ENCODE measurements at regions not wholly inside any gene's neighbourhood (a gene's known extent, or its start where the extent isn't known, plus 50 kb on each side); places are given as distances from the start of the nearest gene placed in this dataset.

DNA sequence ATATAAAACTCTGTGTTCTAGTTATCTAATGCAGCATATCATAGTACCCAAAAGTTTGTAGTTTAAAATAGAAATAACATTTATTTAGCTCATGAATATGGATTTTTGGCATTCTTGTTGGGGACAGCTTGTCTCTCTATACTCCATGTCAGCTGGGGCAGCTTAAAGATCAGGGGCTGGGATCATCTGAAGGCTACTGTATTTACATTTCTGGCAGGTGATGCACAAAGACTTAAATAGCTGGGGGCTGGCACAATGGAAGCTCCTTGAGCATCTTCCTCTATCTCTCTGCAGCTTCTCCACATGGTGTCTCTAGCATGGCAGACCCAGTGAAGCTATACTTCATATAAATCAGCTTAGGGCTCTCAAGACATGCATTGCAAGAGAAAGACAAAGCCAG is 55.6 kb upstream of the DAB1 start:
- Histone ChIP-seq H3K27ac (ENCODE audit: low read depth, low read length) (no peak overlapping the region), H3K79me2 (ENCODE audit: insufficient read depth, low read length) (no peaks in the 10 kb centered on the region), H4K20me1 (ENCODE audit: insufficient read depth, low read length) (no peaks in the 10 kb centered on the region), H3K36me3 (ENCODE audit: insufficient read depth, low read length) (no peaks in the 10 kb centered on the region), H3K9ac (ENCODE audit: low read length) (no peak overlapping the region), H3K9me3 (ENCODE audit: insufficient read depth, low read depth, low read length) (no peaks in the 10 kb centered on the region), H3K4me3 (ENCODE audit: insufficient read depth, low read depth, low read length) (no peak overlapping the region), H2AFZ (ENCODE audit: low read depth, low read length) (no peak overlapping the region), H3K4me2 (ENCODE audit: low read length) (no peak overlapping the region), H3K4me1 (ENCODE audit: insufficient read depth, low read length) (peaks cover 5% of the 10 kb centered on the region), H3K27me3 (ENCODE audit: insufficient read depth, low read length) (no peaks in the 10 kb centered on the region)
- Mint-ChIP-seq H3K27ac (ENCODE audit: unreplicated experiment) (no peak overlapping the region), H3K4me3 (ENCODE audit: unreplicated experiment) (no peak overlapping the region), H3K36me3 (ENCODE audit: low read depth, unreplicated experiment) (no peaks in the 10 kb centered on the region), H3K4me1 (ENCODE audit: low read depth, unreplicated experiment) (peaks cover 5% of the 10 kb centered on the region), H3K27me3 (ENCODE audit: low read depth, unreplicated experiment) (no peaks in the 10 kb centered on the region), H3K9me3 (ENCODE audit: unreplicated experiment) (no peaks in the 10 kb centered on the region)
- DNase-seq (ENCODE audit: low read depth) (no peak), FAIRE-seq (no peak)
- TF ChIP-seq CTCF (IDR thresholded peaks at IDR 0.05; ENCODE audit: insufficient read depth, low read depth, low read length) (no peak), EZH2 (IDR thresholded peaks at IDR 0.05; ENCODE audit: insufficient read depth, low read length) (no peak)

- no peaks in the 10 kb centered on the region for H3K27me3 ChIP-seq (ENCODE audit: insufficient read depth, low read length)
- no peak for DNase-seq (ENCODE audit: low read depth)
- Mint-ChIP-seq H3K4me1 (ENCODE audit: low read depth, unreplicated experiment) (no peaks in the 10 kb centered on the region), H3K27me3 (ENCODE audit: low read depth, unreplicated experiment) (no peaks in the 10 kb centered on the region), H3K9me3 (ENCODE audit: unreplicated experiment) (no peaks in the 10 kb centered on the region), H3K27ac (ENCODE audit: unreplicated experiment) (no peak overlapping the region), H3K36me3 (ENCODE audit: low read depth, unreplicated experiment) (no peaks in the 10 kb centered on the region), H3K4me3 (ENCODE audit: unreplicated experiment) (no peak overlapping the region)
- H3K4me2 ChIP-seq (ENCODE audit: low read length), result no peak overlapping the region
- H3K27ac ChIP-seq (ENCODE audit: low read depth, low read length), result no peak overlapping the region
- no peak overlapping the region for H3K9ac ChIP-seq (ENCODE audit: low read length)
- no peaks in the 10 kb centered on the region for H3K9me3 ChIP-seq (ENCODE audit: insufficient read depth, low read depth, low read length)
- no peak overlapping the region for H2AFZ ChIP-seq (ENCODE audit: low read depth, low read length)
- peaks cover 10% of the 10 kb centered on the region for H3K4me1 ChIP-seq (ENCODE audit: insufficient read depth, low read length)
- H3K36me3 ChIP-seq (ENCODE audit: insufficient read depth, low read length), result no peaks in the 10 kb centered on the region
- H3K4me3 ChIP-seq (ENCODE audit: insufficient read depth, low read depth, low read length), result no peak overlapping the region
- FAIRE-seq, result no peak
- no peak for TF ChIP-seq EZH2 (IDR thresholded peaks at IDR 0.05; ENCODE audit: insufficient read depth, low read length)
- TF ChIP-seq CTCF (IDR thresholded peaks at IDR 0.05; ENCODE audit: insufficient read depth, low read depth, low read length), result no peak
- H3K79me2 ChIP-seq (ENCODE audit: insufficient read depth, low read length), result no peaks in the 10 kb centered on the region
- H4K20me1 ChIP-seq (ENCODE audit: insufficient read depth, low read length), result no peaks in the 10 kb centered on the region
These were observed 51.5 kb upstream of the DAB1 start for GRCh38 chr1:57475366-57475765.

DNA sequence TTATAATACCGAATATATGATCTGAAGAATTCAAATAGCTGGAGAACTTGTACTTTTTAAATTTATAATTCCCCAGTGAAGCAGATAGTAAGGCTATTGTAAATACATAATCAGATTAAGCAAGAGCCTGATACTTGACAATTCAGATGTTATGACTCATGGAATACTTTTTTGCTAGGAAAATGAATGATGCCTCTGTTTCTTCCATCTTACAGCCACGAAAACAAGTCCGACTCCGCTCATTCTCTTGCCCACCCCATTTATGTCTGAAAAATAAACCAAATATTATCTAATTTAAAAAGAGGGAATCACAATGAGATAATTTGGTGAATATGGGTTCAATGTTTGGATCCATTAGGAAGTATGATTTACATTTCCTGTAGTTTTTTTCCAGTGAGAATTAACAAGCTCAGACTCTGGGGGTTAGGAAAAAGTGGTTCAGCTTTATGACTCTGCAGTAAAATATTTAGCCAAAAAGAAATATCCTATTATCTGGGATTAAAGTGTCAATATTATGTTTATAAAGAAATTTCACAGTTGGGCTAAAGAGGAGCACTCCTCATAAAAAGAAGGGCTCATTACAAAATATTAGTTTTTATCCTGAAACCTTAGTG is 50.4 kb upstream of the DAB1 start:
- H4K20me1 ChIP-seq (ENCODE audit: insufficient read depth, low read length), result no peaks in the 10 kb centered on the region
- H3K4me3 ChIP-seq (ENCODE audit: insufficient read depth, low read depth, low read length), result no peak overlapping the region
- H3K27ac ChIP-seq (ENCODE audit: low read depth, low read length), result peak overlapping the region; percentile 6
- H3K9me3 ChIP-seq (ENCODE audit: insufficient read depth, low read depth, low read length), result no peaks in the 10 kb centered on the region
- Mint-ChIP-seq H3K27me3 (ENCODE audit: low read depth, unreplicated experiment) (no peaks in the 10 kb centered on the region), H3K27ac (ENCODE audit: unreplicated experiment) (no peak overlapping the region), H3K36me3 (ENCODE audit: low read depth, unreplicated experiment) (no peaks in the 10 kb centered on the region), H3K9me3 (ENCODE audit: unreplicated experiment) (no peaks in the 10 kb centered on the region), H3K4me1 (ENCODE audit: low read depth, unreplicated experiment) (peaks cover 9% of the 10 kb centered on the region), H3K4me3 (ENCODE audit: unreplicated experiment) (no peak overlapping the region)
- no peaks in the 10 kb centered on the region for H3K27me3 ChIP-seq (ENCODE audit: insufficient read depth, low read length)
- H3K4me2 ChIP-seq (ENCODE audit: low read length), result peak overlapping the region; percentile 16
- H3K36me3 ChIP-seq (ENCODE audit: insufficient read depth, low read length), result no peaks in the 10 kb centered on the region
- no peak overlapping the region for H3K9ac ChIP-seq (ENCODE audit: low read length)
- DNase-seq (ENCODE audit: low read depth), result peak; percentile 72
- H3K79me2 ChIP-seq (ENCODE audit: insufficient read depth, low read length), result no peaks in the 10 kb centered on the region
- TF ChIP-seq CTCF (IDR thresholded peaks at IDR 0.05; ENCODE audit: insufficient read depth, low read depth, low read length), result no peak
- no peak for TF ChIP-seq EZH2 (IDR thresholded peaks at IDR 0.05; ENCODE audit: insufficient read depth, low read length)
- no peak overlapping the region for H2AFZ ChIP-seq (ENCODE audit: low read depth, low read length)
- FAIRE-seq, result no peak
- peaks cover 17% of the 10 kb centered on the region for H3K4me1 ChIP-seq (ENCODE audit: insufficient read depth, low read length)

Measured in astrocyte (in vitro differentiated cells and primary cell).